HepG2 (cell line): ENCODE measurements at regions not wholly inside any gene's neighbourhood (a gene's known extent, or its start where the extent isn't known, plus 50 kb on each side); places are given as distances from the start of the nearest gene placed in this dataset.
A peak's percentile ranks its signal among the peaks of the same experiment; 100 is the strongest.

Experiments used
- ATAC-seq: fragments of 200-7000 bp; cut with Tn5 transposase; 3 replicates; pipeline ENCODE4 v1.9.1; 2020; ENCODE audit warnings: mild to moderate bottlenecking, moderate library complexity
- BruUV-seq: library from RNA; stranded (reverse); fragments of 400-500 nt; replicated peaks from 2 replicates; lab custom pipeline; 2021; lab: Mats Ljungman, UMichigan
- CTCF ChIA-PET: fragments of 300-600 bp; formaldehyde crosslinking; extraction: SDS; loops from one replicate; lab custom pipeline; 2021; ENCODE audit warnings: low total read pairs, inconsistent platforms, low intra/inter-chr PET ratio; lab: Yijun Ruan, JAX
- POLR2A ChIA-PET: fragments of 350-600 bp; sonication (Branson Sonifier 250); formaldehyde crosslinking; loops from one replicate; lab custom pipeline; 2020; ENCODE audit warnings: antibody characterized with exemption, inconsistent platforms; lab: Yijun Ruan, JAX
- DNase-seq: peaks from one replicate; pipeline ENCODE4 v3.0.0-alpha.2; 2015; ENCODE audit warnings: low spot score
- FAIRE-seq: peaks from 3 replicates; lab custom pipeline; 2011; peaks lifted over from hg19 to GRCh38; lab: Jason Lieb, UNC
- H2AFZ ChIP-seq: one replicate; pipeline ENCODE4 v1.6.1; 2011; ENCODE audit warnings: low read length, inconsistent platforms
- H3K27ac ChIP-seq: fragments of 300-600 bp; 3 replicates; pipeline ENCODE4 v1.8.0; 2011; ENCODE audit warnings: mixed run types, mild to moderate bottlenecking, mixed read lengths, low read length, inconsistent platforms; ENCODE audit not compliant: insufficient read depth; ENCODE audit errors: extremely low read length
- H3K27me3 ChIP-seq, 2 experiments: fragments of 200-600 bp in 1 of 2; 2 replicates in 1 of 2; 3 replicates in 1 of 2; pipeline versions ENCODE4 v1.6.0 to v1.8.0; 2011; ENCODE audit warnings: low read length in 2 of 2, mild to moderate bottlenecking in 2 of 2, moderate library complexity in 2 of 2, inconsistent platforms in 1 of 2; ENCODE audit not compliant: insufficient read depth in 2 of 2, control insufficient read depth in 1 of 2
- H3K36me3 ChIP-seq, 2 experiments: fragments of 200-600 bp in 1 of 2; replicated peaks in 1 of 2; 2 replicates in 1 of 2; 3 replicates in 1 of 2; pipeline versions ENCODE4 v1.5.1 to v1.8.0; 2011; ENCODE audit warnings: low read length in 2 of 2, inconsistent platforms in 1 of 2; ENCODE audit not compliant: insufficient read depth in 2 of 2, control insufficient read depth in 1 of 2
- H3K4me1 ChIP-seq: 2 replicates; pipeline ENCODE4 v1.5.1; 2012; ENCODE audit warnings: low read length, inconsistent platforms; ENCODE audit not compliant: insufficient read depth
- H3K4me2 ChIP-seq: 2 replicates; pipeline ENCODE4 v1.6.0; 2011; ENCODE audit warnings: low read depth, low read length, inconsistent platforms
- H3K4me3 ChIP-seq, 3 experiments: fragments of 200-600 bp in 1 of 3; sonication (generic), shearing (Covaris generic) in 1 of 3; replicated peaks in 1 of 3; 2 replicates each; pipeline ENCODE4 v1.5.1; 2011 to 2016; ENCODE audit warnings: low read length in 3 of 3, inconsistent platforms in 2 of 3, low read depth in 2 of 3, mild to moderate bottlenecking in 2 of 3, control low read depth in 1 of 3, mixed read lengths in 1 of 3; ENCODE audit not compliant: insufficient read depth in 1 of 3
- H3K79me2 ChIP-seq: one replicate; pipeline ENCODE4 v1.6.1; 2011; ENCODE audit warnings: low read length, inconsistent platforms; ENCODE audit not compliant: insufficient read depth
- H3K9ac ChIP-seq: 2 replicates; pipeline ENCODE4 v1.6.0; 2011; ENCODE audit warnings: mild to moderate bottlenecking, low read depth, low read length, inconsistent platforms; ENCODE audit not compliant: insufficient read depth
- H3K9me3 ChIP-seq: 2 replicates; pipeline ENCODE4 v1.5.1; 2012; ENCODE audit warnings: mild to moderate bottlenecking, low read length
- H4K20me1 ChIP-seq: 2 replicates; pipeline ENCODE4 v1.6.0; 2011; ENCODE audit warnings: inconsistent platforms, mild to moderate bottlenecking, low read length, moderate library complexity; ENCODE audit not compliant: insufficient read depth
- CHD4 ChIP-seq: fragments of 200-600 bp; sonication (generic); IDR thresholded peaks from 2 replicates; pipeline ENCODE4 v1.7.0; 2017; ENCODE audit warnings: mild to moderate bottlenecking, low read length, borderline replicate concordance
- EHMT2 ChIP-seq: fragments of 200-600 bp; sonication (generic); IDR thresholded peaks from 2 replicates; pipeline ENCODE4 v1.7.0; 2017; ENCODE audit warnings: antibody characterized with exemption, low read depth, low read length, borderline replicate concordance
- FOSL2 ChIP-seq: sonication (generic); formaldehyde crosslinking; IDR thresholded peaks from 2 replicates; pipeline ENCODE4 v1.4.0; 2020; ENCODE audit warnings: missing genetic modification reagents
- FOXA3 ChIP-seq: IDR thresholded peaks from 2 replicates; pipeline ENCODE4 v1.6.1; 2016; ENCODE audit warnings: missing genetic modification reagents, missing compliant biosample characterization
- FOXP1 ChIP-seq, 2 experiments: fragments of 450-650 bp in 1 of 2; IDR thresholded peaks; 2 replicates each; pipeline ENCODE4 v1.6.1; 2017 to 2018; ENCODE audit warnings: antibody characterized with exemption in 1 of 2
- JUND ChIP-seq: sonication (generic); formaldehyde crosslinking; IDR thresholded peaks from 2 replicates; pipeline ENCODE4 v1.8.0; 2022; ENCODE audit warnings: mild to moderate bottlenecking, missing genetic modification reagents
- PLSCR1 ChIP-seq: sonication (generic); formaldehyde crosslinking; IDR thresholded peaks from 2 replicates; pipeline ENCODE4 v1.5.0; 2020; ENCODE audit warnings: missing genetic modification reagents, mild to moderate bottlenecking, borderline replicate concordance
- PRMT3 ChIP-seq: sonication (generic); formaldehyde crosslinking; IDR thresholded peaks from 2 replicates; pipeline ENCODE4 v1.8.1; 2022; ENCODE audit warnings: low read depth, mild to moderate bottlenecking, moderate library complexity, missing genetic modification reagents, borderline replicate concordance
- RFX3 ChIP-seq: IDR thresholded peaks from 2 replicates; pipeline ENCODE4 v1.6.1; 2016; ENCODE audit warnings: missing biosample characterization, missing genetic modification reagents
- SMC3 ChIP-seq: IDR thresholded peaks from 2 replicates; pipeline ENCODE4 v1.6.1; 2011; ENCODE audit warnings: low read length, improper control_type of control experiment
- SOX6 ChIP-seq, 2 experiments: fragments of 450-650 bp in 1 of 2; sonication (generic) in 1 of 2; formaldehyde crosslinking in 1 of 2; IDR thresholded peaks; 2 replicates each; pipeline versions ENCODE4 v1.4.0 to v1.6.1; 2017 to 2020; ENCODE audit warnings: antibody characterized with exemption in 1 of 2, mild to moderate bottlenecking in 1 of 2, missing genetic modification reagents in 1 of 2
- SRSF1 ChIP-seq: fragments of 200-400 bp; formaldehyde crosslinking; optimal IDR thresholded peaks from 2 replicates; pipeline ENCODE3; 2017; ENCODE audit warnings: mild to moderate bottlenecking, low read depth, low read length, moderate library complexity
- STAG1 ChIP-seq: sonication (generic); formaldehyde crosslinking; IDR thresholded peaks from 2 replicates; pipeline ENCODE4 v1.4.0; 2020; ENCODE audit warnings: missing genetic modification reagents
- ZBTB1 ChIP-seq: sonication (generic); formaldehyde crosslinking; IDR thresholded peaks from 2 replicates; pipeline ENCODE4 v1.4.0; 2020; ENCODE audit warnings: missing genetic modification reagents, borderline replicate concordance
- ZIK1 ChIP-seq: sonication (generic); formaldehyde crosslinking; IDR thresholded peaks from 2 replicates; pipeline ENCODE4 v1.5.0; 2020; ENCODE audit warnings: mild to moderate bottlenecking, low read depth, missing genetic modification reagents, borderline replicate concordance
- ZNF749 ChIP-seq: sonication (generic); formaldehyde crosslinking; IDR thresholded peaks from 2 replicates; pipeline ENCODE4 v1.8.0; 2022; ENCODE audit warnings: mild to moderate bottlenecking, missing genetic modification reagents, moderate library complexity, borderline replicate concordance
- ZNF776 ChIP-seq: sonication (generic); formaldehyde crosslinking; IDR thresholded peaks from 2 replicates; pipeline ENCODE4 v1.4.0; 2020; ENCODE audit warnings: mild to moderate bottlenecking, missing genetic modification reagents
- WGBS: methylation state at CpG from one replicate; pipeline ENCODE4 v1.1.6; 2017; ENCODE audit warnings: low lambda C conversion rate; 5-methylcytosine and 5-hydroxymethylcytosine counted together
- in situ Hi-C: cut with HindIII; loops from 2 replicates; pipeline ENCODE4 v1.10.0; 2017; ENCODE audit warnings: low pct_unique_long_range_greater_than_20kb; ENCODE audit not compliant: extremely low pct_ligation_motif_present
- intact Hi-C: fragments of 100-400 bp; cut with micrococcal nuclease; formaldehyde crosslinking; loops from one replicate; pipeline ENCODE4 v1.10.0; 2022; ENCODE audit not compliant: unreplicated experiment
- TF ChIP-seq, protein P1 (sequence below): sonication (generic); formaldehyde crosslinking; IDR thresholded peaks from 2 replicates; pipeline ENCODE4 v1.4.0; 2020; ENCODE audit warnings: missing genetic modification reagents

DNA sequence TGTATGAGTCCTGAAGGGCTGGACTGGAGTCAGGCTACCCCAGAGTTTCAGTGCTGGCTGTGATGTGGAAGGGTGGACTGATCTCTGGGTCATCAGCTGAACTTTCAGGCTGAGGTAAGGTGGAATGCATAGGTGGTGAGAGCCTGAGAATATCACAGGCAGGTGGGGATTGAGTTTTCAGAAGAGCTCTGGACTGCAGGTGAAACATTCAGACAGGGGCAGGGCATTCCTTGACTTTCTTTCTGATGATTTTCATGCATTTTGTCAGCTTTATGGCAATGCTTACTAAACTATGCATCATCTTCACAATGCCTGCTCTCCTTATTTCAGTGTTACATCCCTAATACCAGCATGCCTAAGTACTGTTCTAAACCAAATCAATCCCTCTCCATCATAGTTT lies 755.0 kb downstream of the KCNA4 start (continued):
- TF ChIP-seq RFX3 (CRISPR knock-in tag): no peak
- no peak for TF ChIP-seq ZNF749 (CRISPR knock-in tag)
- TF ChIP-seq ZNF776: no peak
- TF ChIP-seq, protein P1, sequence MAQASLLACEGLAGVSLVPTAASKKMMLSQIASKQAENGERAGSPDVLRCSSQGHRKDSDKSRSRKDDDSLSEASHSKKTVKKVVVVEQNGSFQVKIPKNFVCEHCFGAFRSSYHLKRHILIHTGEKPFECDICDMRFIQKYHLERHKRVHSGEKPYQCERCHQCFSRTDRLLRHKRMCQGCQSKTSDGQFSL: no peak
- TF ChIP-seq EHMT2: no peak
- TF ChIP-seq CHD4: no peak
- no peak for TF ChIP-seq SRSF1
- TF ChIP-seq PLSCR1 (CRISPR knock-in tag): no peak
- TF ChIP-seq PRMT3 (CRISPR knock-in tag): no peak

- H3K79me2 ChIP-seq: no peaks in the 10 kb centered on the region
- no peaks in the 10 kb centered on the region for H3K4me1 ChIP-seq
- H3K27ac ChIP-seq: no peak overlapping the region
- CTCF ChIA-PET: interaction anchor here (1.2 kb wide), 1 partner anchor 68 kb away, joined by 7 read pairs; no protein-coding TSS in a partner anchor
- intact Hi-C loops: loop anchor here (1.0 kb wide), 1 partner anchor 68 kb away; no protein-coding TSS in a partner anchor
- no TSS peak for BruUV-seq
- WGBS: 32% methylated on average over 3 of the region's 3 CpGs
- H3K9me3 ChIP-seq: no peaks in the 10 kb centered on the region; the same call in 1 of the 2 replicates
- DNase-seq (peak; percentile 51), ATAC-seq (peak; percentile 100), FAIRE-seq (no peak)
- H3K27me3 ChIP-seq: no peaks in the 10 kb centered on the region
- POLR2A ChIA-PET: interaction anchor here (0.9 to 1.4 kb wide), 3 partner anchors 9 to 68 kb away, joined by 4 to 9 read pairs (median 8); no protein-coding TSS in a partner anchor
- no peak overlapping the region for H3K9ac ChIP-seq
- H3K36me3 ChIP-seq: no peaks in the 10 kb centered on the region
- H3K4me2 ChIP-seq: no peak overlapping the region
- H3K4me3 ChIP-seq: no peak overlapping the region
- H2AFZ ChIP-seq: no peak overlapping the region
- in situ Hi-C loops: no loop called here
- H4K20me1 ChIP-seq: no peaks in the 10 kb centered on the region
- peak; percentile 95 for TF ChIP-seq FOSL2
- TF ChIP-seq STAG1 (CRISPR knock-in tag): peak; percentile 56
- TF ChIP-seq JUND (CRISPR knock-in tag): 0 out of 2 replicates have a peak, but pooled peaks have one; percentile 35
- TF ChIP-seq SMC3: peak; percentile 77; the same call in 1 of the 2 replicates
- TF ChIP-seq SOX6 (IDR thresholded peaks at IDR 0.05): no peak
- TF ChIP-seq SOX6 (CRISPR knock-in tag; IDR thresholded peaks at IDR 0.05): 0 out of 2 replicates have a peak, but pooled peaks have one; percentile 21
- no peak for TF ChIP-seq ZBTB1 (CRISPR knock-in tag)
- no peak for TF ChIP-seq ZIK1 (CRISPR knock-in tag)
- TF ChIP-seq FOXA3: peak; percentile 69
- TF ChIP-seq FOXP1 (IDR thresholded peaks at IDR 0.05): peak; percentile 70; the same call in 1 of the 2 replicates
- TF ChIP-seq FOXP1 (CRISPR knock-in tag; IDR thresholded peaks at IDR 0.05): peak; percentile 59; the same call in 1 of the 2 replicates
These were observed 755.7 kb downstream of the KCNA4 start for GRCh38 chr11:29260939-29261705.
